HCT116 (cell line): ENCODE measurements at regions not wholly inside any gene's neighbourhood (a gene's known extent, or its start where the extent isn't known, plus 50 kb on each side); places are given as distances from the start of the nearest gene placed in this dataset.

Experiments
- CTCF ChIP-seq, 3 experiments: fragments of 200-600 bp in 1 of 3; sonication (generic) in 1 of 3; IDR thresholded peaks in 2 of 3; conservative IDR thresholded peaks in 1 of 3; 2 replicates each; pipeline ENCODE4 v1.5.1; 2012 to 2017; ENCODE audit warnings: low read depth in 2 of 3, low read length in 2 of 3, antibody characterized with exemption in 1 of 3, borderline replicate concordance in 1 of 3, control low read depth in 1 of 3, mild to moderate bottlenecking in 1 of 3, mixed read lengths in 1 of 3, mixed run types in 1 of 3, moderate library complexity in 1 of 3; ENCODE audit not compliant: insufficient read depth in 1 of 3
- ELF1 ChIP-seq: IDR thresholded peaks from 2 replicates; pipeline ENCODE4 v1.6.1; 2012; ENCODE audit warnings: low read depth, borderline replicate concordance
- EZH2 ChIP-seq: fragments of 200-600 bp; sonication (generic); IDR thresholded peaks from 2 replicates; pipeline ENCODE4 v1.6.1; 2017; ENCODE audit warnings: antibody characterized with exemption, mixed run types
- EZH2phosphoT487 ChIP-seq: fragments of 200-600 bp; IDR thresholded peaks from 2 replicates; pipeline ENCODE4 v1.6.1; 2018; ENCODE audit warnings: antibody characterized with exemption, borderline replicate concordance
- POLR2A ChIP-seq: IDR thresholded peaks from 2 replicates; pipeline ENCODE4 v1.7.0; 2011; ENCODE audit warnings: borderline replicate concordance; ENCODE audit not compliant: insufficient read depth, insufficient read length; ENCODE audit errors: extremely low read depth
- POLR2AphosphoS5 ChIP-seq: IDR thresholded peaks from 2 replicates; pipeline ENCODE4 v1.6.1; 2011; ENCODE audit warnings: mild to moderate bottlenecking, low read depth, low read length, moderate library complexity
- RAD21 ChIP-seq: IDR thresholded peaks from 2 replicates; pipeline ENCODE4 v1.6.1; 2012; ENCODE audit warnings: low read depth, mild to moderate bottlenecking
- REST ChIP-seq: IDR thresholded peaks from 2 replicates; pipeline ENCODE4 v1.6.1; 2012; ENCODE audit warnings: low read depth
- SRF ChIP-seq: IDR thresholded peaks from 2 replicates; pipeline ENCODE4 v1.6.1; 2012; ENCODE audit warnings: low read depth
- ZBTB33 ChIP-seq: IDR thresholded peaks from 2 replicates; pipeline ENCODE4 v1.6.1; 2011; ENCODE audit warnings: mild to moderate bottlenecking, low read length, moderate library complexity; ENCODE audit not compliant: insufficient replicate concordance; ENCODE audit errors: extremely low read depth

DNA sequence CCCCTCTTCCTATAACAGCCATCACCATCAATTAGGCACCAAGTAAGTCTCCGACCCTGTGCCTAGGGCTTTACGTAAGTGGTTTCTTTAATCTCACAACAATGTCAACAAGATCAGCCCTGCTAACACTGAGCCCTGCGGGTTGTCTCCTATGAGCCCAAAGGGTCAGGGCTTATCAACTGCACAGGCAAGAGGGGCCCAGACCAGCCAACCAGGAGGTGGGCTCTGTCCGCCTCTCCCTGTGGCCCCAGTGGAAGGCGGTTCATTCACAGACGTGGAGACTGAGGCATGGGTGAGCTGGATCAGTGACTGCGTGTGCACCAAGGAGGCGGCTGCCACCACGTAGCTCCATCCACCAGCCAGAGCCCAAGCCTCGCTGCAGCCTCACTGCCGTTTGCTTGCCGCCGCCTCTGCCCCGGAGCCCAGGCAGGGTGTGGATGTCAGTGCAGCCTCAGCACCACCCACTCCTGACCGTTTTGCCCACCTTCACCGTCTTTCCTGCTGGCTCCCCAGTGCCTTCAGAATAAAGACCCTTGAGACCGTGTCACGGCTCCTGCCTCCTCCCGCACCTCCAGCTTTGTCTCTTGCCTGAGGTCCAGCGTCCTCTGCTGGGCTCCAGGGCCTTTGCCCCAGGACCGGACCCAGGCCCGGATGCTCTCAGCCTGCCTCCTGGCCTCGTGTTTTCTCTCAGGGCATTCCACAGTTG is 78.7 kb downstream of the DLL1 start:
- no peak for TF ChIP-seq CTCF (IDR thresholded peaks at IDR 0.05 in 2 of 3, conservative IDR thresholded peaks at IDR 0.05 in 1 of 3; ENCODE audit: borderline replicate concordance in 1 of 3, insufficient read depth in 1 of 3, low read depth in 2 of 3, low read length in 2 of 3)
- TF ChIP-seq POLR2AphosphoS5, result no peak
- no peak for TF ChIP-seq RAD21
- TF ChIP-seq SRF, result no peak
- no peak for TF ChIP-seq ZBTB33
- TF ChIP-seq EZH2, result no peak
- no peak for TF ChIP-seq EZH2phosphoT487
- TF ChIP-seq POLR2A, result no peak
- no peak for TF ChIP-seq ELF1
- no peak for TF ChIP-seq REST
